GM21447 (cell line): ENCODE measurements at regions not wholly inside any gene's neighbourhood (a gene's known extent, or its start where the extent isn't known, plus 50 kb on each side); places are given as distances from the start of the nearest gene placed in this dataset.

ENCODE experiments used
- ATAC-seq: cut with Tn5 transposase; IDR thresholded peaks from one replicate; pipeline ENCODE4 v1.9.1; 2021; ENCODE audit not compliant: unreplicated experiment

- ATAC-seq = no peak
Observed at GRCh38 chr14:97748616-97749015, 951.4 kb downstream of the VRK1 start.

GRCh38 chr14:97757491-97757890 lies 960.3 kb downstream of the VRK1 start:
- no peak for ATAC-seq

GRCh38 chr14:97760050-97760449 lies 962.9 kb downstream of the VRK1 start:
- no peak for ATAC-seq

GRCh38 chr14:97762386-97762785 lies 965.2 kb downstream of the VRK1 start:
- ATAC-seq = no peak

GRCh38 chr14:97771340-97772045 lies 974.3 kb downstream of the VRK1 start:
- no peak for ATAC-seq

GRCh38 chr14:97773598-97773997 lies 976.4 kb downstream of the VRK1 start:
- ATAC-seq = no peak

- no peak for ATAC-seq
Observed at GRCh38 chr14:97776890-97777558, 979.8 kb downstream of the VRK1 start.

- no peak for ATAC-seq
Observed at GRCh38 chr14:97777622-97778355, 980.6 kb downstream of the VRK1 start.

GRCh38 chr14:97779140-97779539 lies 982.0 kb downstream of the VRK1 start:
- ATAC-seq = no peak

GRCh38 chr14:97780804-97781203 lies 983.6 kb downstream of the VRK1 start:
- ATAC-seq = no peak

GRCh38 chr14:97781961-97782360 lies 984.8 kb downstream of the VRK1 start:
- ATAC-seq = no peak

- ATAC-seq = no peak
Observed at GRCh38 chr14:97782871-97783414, 985.8 kb downstream of the VRK1 start.

- ATAC-seq = no peak
Observed at GRCh38 chr14:97785495-97785894, 988.3 kb downstream of the VRK1 start.

GRCh38 chr14:97788364-97788763 lies 991.2 kb downstream of the VRK1 start:
- ATAC-seq = no peak

GRCh38 chr14:97788846-97789526 lies 991.8 kb downstream of the VRK1 start:
- ATAC-seq = no peak

GRCh38 chr14:97791072-97791471 lies 993.9 kb downstream of the VRK1 start:
- ATAC-seq = no peak

GRCh38 chr14:97791906-97792305 lies 994.7 kb downstream of the VRK1 start:
- no peak for ATAC-seq

- ATAC-seq = no peak
Observed at GRCh38 chr14:97796511-97796910, 999.3 kb downstream of the VRK1 start.

GRCh38 chr14:97798176-97798575 lies 1001.0 kb downstream of the VRK1 start:
- ATAC-seq = no peak

GRCh38 chr14:97802430-97803373 lies 1005.5 kb downstream of the VRK1 start:
- ATAC-seq = no peak
